PC-3 (cell line): ENCODE measurements at regions not wholly inside any gene's neighbourhood (a gene's known extent, or its start where the extent isn't known, plus 50 kb on each side); places are given as distances from the start of the nearest gene placed in this dataset.

Experiments
- CTCF ChIP-seq: fragments of 300-600 bp; sonication (generic); conservative IDR thresholded peaks from 2 replicates; pipeline ENCODE4 v1.5.1; 2017; ENCODE audit warnings: antibody characterized with exemption, low read depth, mild to moderate bottlenecking, low read length
- EZH2phosphoT487 ChIP-seq: fragments of 300-600 bp; sonication (generic); IDR thresholded peaks from 2 replicates; pipeline ENCODE4 v1.6.1; 2018; ENCODE audit warnings: mild to moderate bottlenecking, antibody characterized with exemption, low read length, borderline replicate concordance

- TF ChIP-seq CTCF = no peak
- TF ChIP-seq EZH2phosphoT487 = no peak
These were observed 97.4 kb upstream of the ADGRL2 start for GRCh38 chr1:81703391-81703755.
